OCI-LY1 (cell line): ENCODE measurements at regions not wholly inside any gene's neighbourhood (a gene's known extent, or its start where the extent isn't known, plus 50 kb on each side); places are given as distances from the start of the nearest gene placed in this dataset.

Experiments used
- CTCF ChIP-seq: fragments of 200-600 bp; sonication (generic), shearing (Covaris generic); IDR thresholded peaks from 2 replicates; pipeline ENCODE4 v1.5.1; 2017; ENCODE audit warnings: mild to moderate bottlenecking, antibody characterized with exemption, low read length, moderate library complexity, mixed read lengths
- EZH2 ChIP-seq: fragments of 200-600 bp; sonication (generic), shearing (Covaris generic); IDR thresholded peaks from 2 replicates; pipeline ENCODE4 v1.8.0; 2017; ENCODE audit warnings: borderline replicate concordance, mixed run types, mild to moderate bottlenecking, antibody characterized with exemption, low read length, moderate library complexity, mixed read lengths

- TF ChIP-seq CTCF (no peak), EZH2 (no peak)
Measured at GRCh38 chr7:41116817-41117216, 586.1 kb downstream of the INHBA start.
